GM23338 (cell line): ENCODE measurements at regions not wholly inside any gene's neighbourhood (a gene's known extent, or its start where the extent isn't known, plus 50 kb on each side); places are given as distances from the start of the nearest gene placed in this dataset.

Source experiments
- ATAC-seq: fragments of 200-7000 bp; cut with Tn5 transposase; 3 replicates; pipeline ENCODE4 v1.9.1; 2020
- DNase-seq: peaks from one replicate; pipeline ENCODE4 v3.0.0-alpha.2; 2015; ENCODE audit warnings: low spot score
- H2AFZ ChIP-seq: fragments of 200-600 bp; sonication (generic); 2 replicates; pipeline ENCODE4 v1.8.0; 2016; ENCODE audit warnings: antibody characterized with exemption, mild to moderate bottlenecking, moderate library complexity
- H3F3A ChIP-seq: fragments of 200-600 bp; sonication (generic); replicated peaks from 2 replicates; pipeline ENCODE4 v1.8.0; 2017; ENCODE audit warnings: antibody characterized with exemption, mixed run types, low read depth
- H3K27ac ChIP-seq: fragments of 200-600 bp; sonication (generic); 2 replicates; pipeline ENCODE4 v1.6.1; 2016; ENCODE audit warnings: low read depth
- H3K27me3 ChIP-seq: fragments of 200-600 bp; sonication (generic); 2 replicates; pipeline ENCODE4 v1.8.0; 2016; ENCODE audit warnings: mild to moderate bottlenecking, mixed run types, moderate library complexity; ENCODE audit not compliant: insufficient read depth
- H3K36me3 ChIP-seq: fragments of 200-600 bp; sonication (generic); 2 replicates; pipeline ENCODE4 v1.8.0; 2016; ENCODE audit warnings: mild to moderate bottlenecking; ENCODE audit not compliant: insufficient read depth
- H3K4me1 ChIP-seq: fragments of 200-600 bp; sonication (generic); 2 replicates; pipeline ENCODE4 v1.8.0; 2016; ENCODE audit warnings: mild to moderate bottlenecking, moderate library complexity; ENCODE audit not compliant: insufficient read depth
- H3K4me2 ChIP-seq: fragments of 200-600 bp; sonication (generic); 2 replicates; pipeline ENCODE4 v1.7.1; 2017; ENCODE audit warnings: mixed run types
- H3K4me3 ChIP-seq: fragments of 200-600 bp; sonication (generic); 2 replicates; pipeline ENCODE4 v1.6.1; 2016; ENCODE audit warnings: mixed run types
- H3K79me2 ChIP-seq: fragments of 200-600 bp; sonication (generic); replicated peaks from 2 replicates; pipeline ENCODE4 v1.8.0; 2017; ENCODE audit warnings: mild to moderate bottlenecking; ENCODE audit not compliant: insufficient read depth
- H3K9me2 ChIP-seq: fragments of 200-600 bp; sonication (generic); 2 replicates; pipeline ENCODE4 v1.8.0; 2017; ENCODE audit not compliant: insufficient read depth
- H4K20me1 ChIP-seq: fragments of 200-600 bp; sonication (generic); replicated peaks from 2 replicates; pipeline ENCODE4 v1.8.0; 2017; ENCODE audit warnings: mild to moderate bottlenecking; ENCODE audit not compliant: insufficient read depth
- H3K27ac Mint-ChIP-seq: 2 replicates; pipeline ENCODE4 v1.8.0; 2020; ENCODE audit warnings: inconsistent platforms, mild to moderate bottlenecking, moderate library complexity, mixed read lengths
- H3K27me3 Mint-ChIP-seq: 3 replicates; pipeline ENCODE4 v1.8.0; 2022; ENCODE audit warnings: low read depth, mild to moderate bottlenecking, moderate library complexity, mixed read lengths, inconsistent platforms; ENCODE audit not compliant: insufficient read depth, poor library complexity
- H3K36me3 Mint-ChIP-seq: 3 replicates; pipeline ENCODE4 v1.8.0; 2021; ENCODE audit warnings: low read depth, mild to moderate bottlenecking, inconsistent platforms, moderate library complexity, mixed read lengths
- H3K4me1 Mint-ChIP-seq: 3 replicates; pipeline ENCODE4 v1.8.0; 2020; ENCODE audit warnings: mild to moderate bottlenecking, inconsistent platforms, mixed read lengths
- H3K4me3 Mint-ChIP-seq: 3 replicates; pipeline ENCODE4 v1.8.0; 2021; ENCODE audit warnings: moderate library complexity, mild to moderate bottlenecking, inconsistent platforms, mixed read lengths
- H3K9me3 Mint-ChIP-seq: 3 replicates; pipeline ENCODE4 v1.8.0; 2020; ENCODE audit warnings: moderate library complexity, mild to moderate bottlenecking, inconsistent platforms, mixed read lengths
- CREB1 ChIP-seq: fragments of 250-450 bp; sonication (Bioruptor Pico); IDR thresholded peaks from 2 replicates; pipeline ENCODE4 v1.5.0; 2020; ENCODE audit warnings: low read depth, mild to moderate bottlenecking, moderate library complexity
- CTCF ChIP-seq, 2 experiments: fragments of 200-600 bp in 1 of 2; sonication (generic) in 1 of 2; conservative IDR thresholded peaks; 2 replicates each; pipeline versions ENCODE4 v1.5.1 to v1.6.1; 2016 to 2017; ENCODE audit warnings: antibody characterized with exemption in 2 of 2, low read depth in 2 of 2, mild to moderate bottlenecking in 2 of 2, moderate library complexity in 1 of 2
- ETS1 ChIP-seq: IDR thresholded peaks from 2 replicates; pipeline ENCODE4 v1.6.1; 2016; ENCODE audit warnings: antibody characterized with exemption
- EZH2 ChIP-seq: fragments of 200-600 bp; sonication (generic); IDR thresholded peaks from one replicate; pipeline ENCODE4 v1.8.0; 2017; ENCODE audit warnings: antibody characterized with exemption, mild to moderate bottlenecking, low read depth; ENCODE audit not compliant: unreplicated experiment
- STAT1 ChIP-seq: IDR thresholded peaks from one replicate; pipeline ENCODE4 v1.6.1; 2016; ENCODE audit warnings: antibody characterized with exemption; ENCODE audit not compliant: unreplicated experiment
- ZNF462 ChIP-seq: fragments of 250-450 bp; sonication (Bioruptor Pico); IDR thresholded peaks from 2 replicates; pipeline ENCODE4 v1.5.0; 2020; ENCODE audit warnings: mild to moderate bottlenecking, moderate library complexity

GRCh38 chr5:135250671-135251070, 148.4 kb downstream of the MACROH2A1 start (continued):
- TF ChIP-seq CTCF (conservative IDR thresholded peaks at IDR 0.05; ENCODE audit: low read depth in 2 of 2), result no peak

GRCh38 chr5:135249658-135250057, 149.4 kb downstream of the MACROH2A1 start:
- no peaks in the 10 kb centered on the region; the same call in 2 of the 3 replicates for H3K36me3 Mint-ChIP-seq

More at GRCh38 chr5:135249658-135250057, 149.4 kb downstream of the MACROH2A1 start:
- Histone ChIP-seq H3K4me2 (no peak overlapping the region), H3F3A (no peaks in the 10 kb centered on the region), H3K4me3 (no peak overlapping the region), H3K79me2 (no peaks in the 10 kb centered on the region), H3K27ac (no peak overlapping the region), H3K9me2 (no peaks in the 10 kb centered on the region), H3K36me3 (no peaks in the 10 kb centered on the region), H3K27me3 (no peaks in the 10 kb centered on the region), H3K4me1 (no peaks in the 10 kb centered on the region), H4K20me1 (no peaks in the 10 kb centered on the region), H2AFZ (no peak overlapping the region)
- no peak for TF ChIP-seq STAT1
- no peak for TF ChIP-seq ETS1
- no peak for TF ChIP-seq CREB1 (CRISPR knock-in tag)
- TF ChIP-seq EZH2, result no peak
- TF ChIP-seq ZNF462 (CRISPR knock-in tag), result no peak
- H3K27me3 Mint-ChIP-seq, result peaks cover 15% of the 10 kb centered on the region
- DNase-seq (no peak), ATAC-seq (no peak)
- peaks cover 6% of the 10 kb centered on the region; the same call in 2 of the 3 replicates for H3K4me1 Mint-ChIP-seq
- no peak overlapping the region for H3K27ac Mint-ChIP-seq
- no peaks in the 10 kb centered on the region for H3K9me3 Mint-ChIP-seq
- no peak overlapping the region for H3K4me3 Mint-ChIP-seq
